CD4-positive, CD25-positive, alpha-beta regulatory T cell (primary cell): ENCODE measurements at regions not wholly inside any gene's neighbourhood (a gene's known extent, or its start where the extent isn't known, plus 50 kb on each side); places are given as distances from the start of the nearest gene placed in this dataset.

ENCODE experiments used
- ATAC-seq, 2 donors: fragments of 150-1000 bp; cut with Tn5 transposase; one replicate each; pipeline ENCODE4 v1.10.0; 2021; ENCODE audit warnings: low read depth in 2 of 2, moderate number of reproducible peaks in 2 of 2, moderate library complexity in 1 of 2
- DNase-seq, 3 donors: peaks; one replicate each; pipeline versions ENCODE4 v3.0.0 to v3.0.0-alpha.2; 2012 to 2022; ENCODE audit warnings: mixed read lengths in 1 of 3
- H3K27ac ChIP-seq: one replicate; pipeline ENCODE4 v1.7.0; 2013; ENCODE audit warnings: mild to moderate bottlenecking, low read length; ENCODE audit not compliant: insufficient read depth, poor library complexity, severe bottlenecking
- H3K27me3 ChIP-seq: one replicate; pipeline ENCODE4 v1.7.0; 2013; ENCODE audit warnings: low read length; ENCODE audit not compliant: control insufficient read depth, insufficient read depth
- H3K36me3 ChIP-seq: one replicate; pipeline ENCODE4 v1.7.0; 2013; ENCODE audit warnings: mild to moderate bottlenecking, low read length, moderate library complexity; ENCODE audit not compliant: control insufficient read depth, insufficient read depth
- H3K4me1 ChIP-seq: 2 replicates; pipeline ENCODE4 v1.7.0; 2013; ENCODE audit warnings: mild to moderate bottlenecking, low read length; ENCODE audit not compliant: insufficient read depth, control insufficient read depth, poor library complexity, severe bottlenecking
- H3K4me3 ChIP-seq: one replicate; pipeline ENCODE4 v1.7.0; 2013; ENCODE audit warnings: low read depth, mild to moderate bottlenecking, low read length, moderate library complexity
- H3K9me3 ChIP-seq, 2 experiments: 1 replicate in 1 of 2; 2 replicates in 1 of 2; pipeline ENCODE4 v1.7.0; 2013; ENCODE audit warnings: low read length in 2 of 2, mild to moderate bottlenecking in 1 of 2, moderate library complexity in 1 of 2; ENCODE audit not compliant: control insufficient read depth in 2 of 2
- H3K27ac Mint-ChIP-seq, 3 donors: one replicate each; pipeline ENCODE4 v1.8.0; 2020 to 2022; ENCODE audit warnings: mild to moderate bottlenecking in 3 of 3, mixed read lengths in 3 of 3, moderate library complexity in 2 of 3
- H3K27me3 Mint-ChIP-seq: one replicate; pipeline ENCODE4 v1.8.0; 2022; ENCODE audit warnings: mild to moderate bottlenecking, mixed read lengths
- H3K36me3 Mint-ChIP-seq: one replicate; pipeline ENCODE4 v1.8.0; 2020; ENCODE audit warnings: mixed read lengths
- H3K4me1 Mint-ChIP-seq, 4 donors: one replicate each; pipeline ENCODE4 v1.8.0; 2020 to 2022; ENCODE audit warnings: mixed read lengths in 4 of 4, mild to moderate bottlenecking in 1 of 4
- H3K4me3 Mint-ChIP-seq, 4 donors: one replicate each; pipeline ENCODE4 v1.8.0; 2020 to 2022; ENCODE audit warnings: mild to moderate bottlenecking in 4 of 4, mixed read lengths in 4 of 4, moderate library complexity in 3 of 4
- H3K9me3 Mint-ChIP-seq, 7 donors: one replicate each; pipeline ENCODE4 v1.8.0; 2020 to 2022; ENCODE audit warnings: mixed read lengths in 7 of 7, mild to moderate bottlenecking in 3 of 7, moderate library complexity in 2 of 7

DNA sequence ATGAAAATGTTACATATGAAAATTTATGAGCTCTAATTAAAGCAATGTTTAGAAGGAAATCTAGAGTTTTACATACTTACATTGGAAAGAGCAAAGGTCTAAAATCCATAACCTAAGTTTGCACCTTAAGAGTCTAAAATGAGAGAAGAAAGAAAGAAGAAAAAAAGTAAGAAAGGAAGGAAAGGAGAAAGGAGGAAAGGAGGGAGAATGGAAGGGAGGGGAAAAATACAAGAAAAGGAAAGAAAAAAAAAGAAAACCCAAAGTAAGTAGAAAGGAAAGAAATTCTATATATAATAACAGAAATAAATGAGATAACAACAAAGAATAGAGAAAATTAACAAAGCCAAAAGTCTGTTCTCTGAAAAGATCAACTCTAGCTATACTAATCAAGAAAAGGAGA lies 122.6 kb downstream of the BCL2L11 start:
- no peaks in the 10 kb centered on the region for H3K4me1 ChIP-seq
- H3K27me3 ChIP-seq, result no peaks in the 10 kb centered on the region
- Mint-ChIP-seq H3K4me1 (peaks cover 0 to 7% (median 0%) of the 10 kb centered on the region in 4 donors), H3K9me3 (peaks cover 0 to 2% (median 0%) of the 10 kb centered on the region in 7 donors), H3K4me3 (no peak overlapping the region), H3K27me3 (no peaks in the 10 kb centered on the region), H3K27ac (peak overlapping the region in 1 of 3 donors; percentile 65), H3K36me3 (no peaks in the 10 kb centered on the region)
- H3K36me3 ChIP-seq, result no peaks in the 10 kb centered on the region
- H3K4me3 ChIP-seq, result no peak overlapping the region
- H3K9me3 ChIP-seq, result no peaks in the 10 kb centered on the region
- H3K27ac ChIP-seq, result no peak overlapping the region
- ATAC-seq, result no peak
- DNase-seq, result no peak

DNA sequence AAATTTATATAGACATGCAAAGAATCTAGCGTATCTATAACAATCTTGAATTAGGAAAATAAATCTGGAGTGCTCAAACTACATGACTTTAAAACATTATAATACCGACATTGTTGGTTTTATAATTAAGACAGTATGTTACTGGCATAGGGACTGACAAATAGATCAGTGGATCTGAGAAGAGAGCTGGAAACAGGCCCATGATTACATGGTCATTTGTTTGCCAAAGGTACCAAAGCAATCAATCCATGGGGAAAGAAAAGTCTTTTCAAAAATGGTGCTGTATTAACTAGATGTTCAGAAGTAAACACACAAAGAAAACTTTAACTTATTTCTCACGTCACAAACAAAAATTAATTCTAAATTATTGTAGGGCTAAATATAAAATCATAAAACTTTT lies 124.2 kb downstream of the BCL2L11 start:
- H3K36me3 Mint-ChIP-seq, result no peaks in the 10 kb centered on the region
- no peaks in the 10 kb centered on the region for H3K27me3 Mint-ChIP-seq
- Histone ChIP-seq H3K4me1 (no peaks in the 10 kb centered on the region), H3K4me3 (no peak overlapping the region), H3K27ac (no peak overlapping the region), H3K9me3 (no peaks in the 10 kb centered on the region), H3K36me3 (no peaks in the 10 kb centered on the region), H3K27me3 (no peaks in the 10 kb centered on the region)
- no peak overlapping the region for H3K4me3 Mint-ChIP-seq
- ATAC-seq (no peak), DNase-seq (no peak)
- peaks cover 0 to 2% (median 0%) of the 10 kb centered on the region in 7 donors for H3K9me3 Mint-ChIP-seq
- peaks cover 0 to 7% (median 0%) of the 10 kb centered on the region in 4 donors for H3K4me1 Mint-ChIP-seq
- H3K27ac Mint-ChIP-seq, result no peak overlapping the region

DNA sequence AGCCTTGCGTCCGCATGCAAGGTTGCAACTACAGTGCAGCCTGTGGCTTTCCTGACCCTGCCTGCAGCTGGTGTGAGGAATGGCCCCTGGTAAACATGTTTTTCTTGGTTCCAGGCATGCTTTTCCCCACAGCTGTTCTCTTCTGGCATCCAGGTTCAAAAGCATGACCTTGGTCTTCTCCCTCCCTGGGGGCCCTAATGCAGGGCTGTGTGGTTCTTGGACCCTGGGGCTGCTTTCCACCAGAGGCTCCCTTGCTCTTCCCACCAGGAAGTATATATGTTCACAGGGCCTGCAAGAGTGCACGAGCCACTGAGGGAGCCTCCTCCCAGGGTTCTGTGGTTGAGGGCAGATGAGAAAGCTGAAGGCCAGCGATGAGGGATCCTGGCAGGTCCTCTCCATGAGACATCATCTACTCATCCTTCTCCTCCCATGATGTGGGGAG lies 125.9 kb downstream of the BCL2L11 start:
- H3K9me3 Mint-ChIP-seq, result peaks cover 0 to 2% (median 0%) of the 10 kb centered on the region in 7 donors

DNA sequence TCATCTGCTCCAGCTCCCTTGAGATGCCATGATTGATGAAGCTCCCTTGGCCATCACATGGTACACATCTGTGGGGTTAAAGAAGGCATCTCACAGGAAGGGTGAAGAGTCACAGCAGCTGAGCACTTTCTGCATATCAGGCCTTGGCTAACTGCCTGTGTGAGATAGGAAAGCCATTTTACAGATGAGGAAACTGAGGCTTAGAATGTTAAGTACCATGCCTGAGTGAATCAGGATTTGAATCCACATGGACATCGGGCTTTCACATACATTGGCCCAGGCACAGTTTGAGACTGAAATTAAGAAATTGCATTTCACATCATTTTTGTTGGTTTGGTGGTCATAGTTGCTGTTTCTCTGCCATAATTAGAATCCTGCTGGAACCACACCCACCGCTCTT lies 126.8 kb downstream of the BCL2L11 start:
- Histone ChIP-seq H3K27ac (no peak overlapping the region), H3K9me3 (no peaks in the 10 kb centered on the region), H3K27me3 (no peaks in the 10 kb centered on the region), H3K4me3 (no peak overlapping the region), H3K36me3 (no peaks in the 10 kb centered on the region), H3K4me1 (no peaks in the 10 kb centered on the region)
- Mint-ChIP-seq H3K27ac (no peak overlapping the region), H3K4me1 (peaks cover 0 to 5% (median 0%) of the 10 kb centered on the region in 4 donors), H3K27me3 (no peaks in the 10 kb centered on the region), H3K9me3 (peaks cover 0 to 2% (median 0%) of the 10 kb centered on the region in 7 donors), H3K36me3 (peaks cover 5% of the 10 kb centered on the region), H3K4me3 (no peak overlapping the region)
- no peak for DNase-seq
- ATAC-seq, result no peak

More for the DNA sequence above, 125.9 kb downstream of the BCL2L11 start:
- Histone ChIP-seq H3K27ac (no peak overlapping the region), H3K36me3 (no peaks in the 10 kb centered on the region), H3K9me3 (no peaks in the 10 kb centered on the region), H3K4me1 (no peaks in the 10 kb centered on the region), H3K27me3 (no peaks in the 10 kb centered on the region), H3K4me3 (no peak overlapping the region)
- H3K27ac Mint-ChIP-seq, result no peak overlapping the region
- H3K4me3 Mint-ChIP-seq, result no peak overlapping the region
- peaks cover 2% of the 10 kb centered on the region for H3K36me3 Mint-ChIP-seq
- ATAC-seq (no peak), DNase-seq (no peak)
- H3K27me3 Mint-ChIP-seq, result no peaks in the 10 kb centered on the region
- peaks cover 0 to 4% (median 0%) of the 10 kb centered on the region in 4 donors for H3K4me1 Mint-ChIP-seq

DNA sequence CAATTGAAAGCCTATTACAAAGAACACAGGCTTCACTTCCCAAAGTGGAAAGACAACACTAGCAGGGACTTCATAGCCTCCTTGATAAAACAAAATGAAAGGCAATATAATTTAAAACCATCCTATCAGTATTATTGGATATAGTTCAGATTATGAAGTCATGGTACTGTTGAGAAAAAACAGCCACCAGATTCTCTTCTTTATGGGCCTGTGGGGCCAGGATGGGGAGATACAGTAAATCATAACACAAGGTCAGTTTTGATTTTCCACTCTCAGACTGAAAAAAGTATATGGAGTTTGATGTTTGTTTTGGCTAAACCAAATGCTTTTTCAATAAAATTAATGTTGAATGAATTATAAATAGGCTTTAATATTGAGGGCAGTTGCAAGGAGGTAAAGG lies 129.1 kb downstream of the BCL2L11 start:
- no peaks in the 10 kb centered on the region for H3K9me3 ChIP-seq
- no peak for DNase-seq
- H3K27me3 ChIP-seq, result no peaks in the 10 kb centered on the region
- H3K27ac Mint-ChIP-seq, result no peak overlapping the region
- H3K36me3 ChIP-seq, result no peaks in the 10 kb centered on the region
- no peaks in the 10 kb centered on the region for H3K4me1 ChIP-seq
- no peak overlapping the region for H3K4me3 Mint-ChIP-seq
- H3K9me3 Mint-ChIP-seq, result peaks cover 0 to 1% (median 0%) of the 10 kb centered on the region in 7 donors
- peaks cover 5% of the 10 kb centered on the region for H3K36me3 Mint-ChIP-seq
- H3K27ac ChIP-seq, result no peak overlapping the region
- ATAC-seq, result no peak
- H3K4me1 Mint-ChIP-seq, result peaks cover 0 to 7% (median 0%) of the 10 kb centered on the region in 4 donors
- no peak overlapping the region for H3K4me3 ChIP-seq
- H3K27me3 Mint-ChIP-seq, result no peaks in the 10 kb centered on the region

DNA sequence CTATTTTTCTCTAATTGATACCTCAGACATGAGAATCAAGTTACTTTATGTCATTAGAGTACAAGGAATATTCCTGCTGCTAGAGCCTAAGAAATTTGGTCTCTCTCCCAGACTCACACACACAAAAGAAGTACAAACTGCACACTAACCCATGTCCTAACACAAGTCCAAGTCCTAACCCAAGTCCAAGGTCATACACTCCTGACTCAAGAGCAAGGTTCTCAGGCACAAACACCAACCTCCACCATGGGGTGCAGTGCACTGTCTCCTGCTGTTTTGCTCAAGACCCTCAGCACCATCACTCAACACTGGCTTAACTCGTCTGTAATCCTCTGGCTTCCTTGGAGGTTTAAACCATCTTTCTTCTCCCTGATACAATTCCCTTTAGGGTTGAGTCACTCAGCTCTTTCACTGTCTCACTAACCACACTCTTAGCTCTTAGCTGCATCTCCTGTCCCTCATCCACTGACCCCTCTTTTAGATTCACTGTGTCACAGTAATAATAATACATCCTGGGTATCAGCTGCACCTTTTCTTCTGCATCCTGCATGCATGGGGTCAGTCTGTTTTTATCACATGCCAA lies 129.8 kb downstream of the BCL2L11 start:
- H3K4me3 Mint-ChIP-seq, result no peak overlapping the region
- no peaks in the 10 kb centered on the region for H3K36me3 ChIP-seq
- H3K9me3 Mint-ChIP-seq, result peaks cover 0 to 1% (median 0%) of the 10 kb centered on the region in 7 donors
- H3K9me3 ChIP-seq, result no peaks in the 10 kb centered on the region
- H3K4me1 Mint-ChIP-seq, result peaks cover 0 to 5% (median 0%) of the 10 kb centered on the region in 4 donors
- no peak overlapping the region for H3K4me3 ChIP-seq
- H3K4me1 ChIP-seq, result no peaks in the 10 kb centered on the region
- no peak overlapping the region for H3K27ac ChIP-seq
- peak overlapping the region in 1 of 3 donors; percentile 66 for H3K27ac Mint-ChIP-seq
- H3K27me3 ChIP-seq, result no peaks in the 10 kb centered on the region
- ATAC-seq (no peak), DNase-seq (no peak)
- no peaks in the 10 kb centered on the region for H3K27me3 Mint-ChIP-seq
- H3K36me3 Mint-ChIP-seq, result peaks cover 5% of the 10 kb centered on the region

DNA sequence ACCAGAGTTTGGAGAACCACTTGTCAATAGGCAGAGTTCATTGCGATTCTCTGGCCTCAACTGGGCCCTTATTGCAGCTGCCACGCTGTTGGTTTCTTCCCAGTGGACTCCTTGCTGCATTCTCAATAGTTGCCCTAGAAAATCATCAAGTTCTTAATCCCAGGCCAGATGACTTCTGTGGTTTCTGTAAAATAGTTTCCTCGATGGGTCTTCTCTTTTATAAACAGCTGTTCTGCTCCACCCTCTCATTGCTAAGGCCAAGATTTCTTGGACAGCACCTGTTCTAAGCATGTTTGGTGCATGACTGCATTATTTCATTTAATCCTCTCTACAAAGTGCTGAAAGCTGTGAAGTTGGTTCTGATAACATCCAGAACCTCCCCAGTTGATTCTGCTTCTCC lies 131.0 kb downstream of the BCL2L11 start:
- Histone ChIP-seq H3K36me3 (no peaks in the 10 kb centered on the region), H3K27ac (no peak overlapping the region), H3K27me3 (no peaks in the 10 kb centered on the region), H3K9me3 (no peaks in the 10 kb centered on the region), H3K4me1 (no peaks in the 10 kb centered on the region), H3K4me3 (no peak overlapping the region)
- Mint-ChIP-seq H3K4me1 (peaks cover 0 to 5% (median 0%) of the 10 kb centered on the region in 4 donors), H3K4me3 (no peak overlapping the region), H3K27me3 (no peaks in the 10 kb centered on the region), H3K9me3 (peaks cover 0 to 1% (median 0%) of the 10 kb centered on the region in 7 donors), H3K27ac (no peak overlapping the region), H3K36me3 (peaks cover 5% of the 10 kb centered on the region)
- ATAC-seq (no peak), DNase-seq (no peak)

DNA sequence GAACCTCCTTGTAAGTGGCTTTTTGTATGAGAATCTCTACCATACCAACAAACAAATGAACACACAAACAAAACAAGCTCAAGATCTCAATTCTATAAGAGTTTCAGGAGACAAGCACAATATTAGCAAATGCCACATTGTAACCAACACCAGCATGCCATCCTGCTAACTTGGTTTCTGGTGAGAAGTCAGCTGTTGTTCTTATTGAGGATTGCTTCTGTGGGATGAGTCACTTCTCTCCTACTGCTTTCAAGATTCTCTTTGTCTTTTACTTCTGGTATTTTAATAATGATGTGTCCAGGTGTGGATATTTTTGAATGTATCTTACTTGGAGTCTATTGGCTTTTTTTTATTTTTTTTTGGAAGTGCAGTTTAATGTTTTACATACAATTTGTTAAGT lies 131.7 kb downstream of the BCL2L11 start:
- peaks cover 0 to 5% (median 0%) of the 10 kb centered on the region in 4 donors for H3K4me1 Mint-ChIP-seq
- H3K9me3 ChIP-seq, result no peaks in the 10 kb centered on the region
- no peak for ATAC-seq

More for the DNA sequence above, 131.7 kb downstream of the BCL2L11 start:
- H3K4me3 Mint-ChIP-seq, result no peak overlapping the region
- peaks cover 5% of the 10 kb centered on the region for H3K36me3 Mint-ChIP-seq
- no peak overlapping the region for H3K27ac ChIP-seq
- no peaks in the 10 kb centered on the region for H3K27me3 Mint-ChIP-seq
- no peaks in the 10 kb centered on the region for H3K4me1 ChIP-seq
- no peaks in the 10 kb centered on the region for H3K27me3 ChIP-seq
- H3K9me3 Mint-ChIP-seq, result peaks cover 0 to 1% (median 0%) of the 10 kb centered on the region in 7 donors
- no peak overlapping the region for H3K27ac Mint-ChIP-seq
- DNase-seq, result no peak
- no peak overlapping the region for H3K4me3 ChIP-seq
- no peaks in the 10 kb centered on the region for H3K36me3 ChIP-seq
